HEK293T (cell line): ENCODE measurements at regions not wholly inside any gene's neighbourhood (a gene's known extent, or its start where the extent isn't known, plus 50 kb on each side); places are given as distances from the start of the nearest gene placed in this dataset.

Source experiments
- ARNT ChIP-seq: fragments of 450-650 bp; IDR thresholded peaks from 2 replicates; pipeline ENCODE4 v1.6.1; 2017; ENCODE audit warnings: mild to moderate bottlenecking
- BHLHE40 ChIP-seq: fragments of 450-650 bp; IDR thresholded peaks from 2 replicates; pipeline ENCODE4 v1.6.1; 2016; ENCODE audit warnings: mild to moderate bottlenecking, moderate library complexity, borderline replicate concordance
- CTBP1 ChIP-seq: fragments of 450-650 bp; IDR thresholded peaks from 2 replicates; pipeline ENCODE4 v1.6.1; 2016; ENCODE audit warnings: borderline replicate concordance
- FOXA1 ChIP-seq: fragments of 450-650 bp; IDR thresholded peaks from 2 replicates; pipeline ENCODE4 v1.6.1; 2016; ENCODE audit warnings: mild to moderate bottlenecking
- FOXM1 ChIP-seq: fragments of 450-650 bp; IDR thresholded peaks from 2 replicates; pipeline ENCODE4 v1.6.1; 2017; ENCODE audit warnings: mild to moderate bottlenecking, borderline replicate concordance
- HDGF ChIP-seq: fragments of 450-650 bp; IDR thresholded peaks from 2 replicates; pipeline ENCODE4 v1.6.1; 2017; ENCODE audit warnings: antibody characterized with exemption, borderline replicate concordance
- L3MBTL2 ChIP-seq: fragments of 450-650 bp; conservative IDR thresholded peaks from 2 replicates; pipeline ENCODE4 v1.6.1; 2016; ENCODE audit warnings: mild to moderate bottlenecking
- NFRKB ChIP-seq: fragments of 450-650 bp; IDR thresholded peaks from 2 replicates; pipeline ENCODE4 v1.6.1; 2016; ENCODE audit warnings: mild to moderate bottlenecking, moderate library complexity
- SP1 ChIP-seq: fragments of 450-650 bp; IDR thresholded peaks from 2 replicates; pipeline ENCODE4 v1.6.1; 2017
- SUZ12 ChIP-seq: fragments of 450-650 bp; IDR thresholded peaks from 2 replicates; pipeline ENCODE4 v1.6.1; 2016; ENCODE audit warnings: mild to moderate bottlenecking
- ZNF384 ChIP-seq: fragments of 450-650 bp; IDR thresholded peaks from 2 replicates; pipeline ENCODE4 v1.6.1; 2016
- TF ChIP-seq, protein P1 (sequence below): fragments of 450-650 bp; IDR thresholded peaks from 2 replicates; pipeline ENCODE4 v1.6.1; 2016

DNA sequence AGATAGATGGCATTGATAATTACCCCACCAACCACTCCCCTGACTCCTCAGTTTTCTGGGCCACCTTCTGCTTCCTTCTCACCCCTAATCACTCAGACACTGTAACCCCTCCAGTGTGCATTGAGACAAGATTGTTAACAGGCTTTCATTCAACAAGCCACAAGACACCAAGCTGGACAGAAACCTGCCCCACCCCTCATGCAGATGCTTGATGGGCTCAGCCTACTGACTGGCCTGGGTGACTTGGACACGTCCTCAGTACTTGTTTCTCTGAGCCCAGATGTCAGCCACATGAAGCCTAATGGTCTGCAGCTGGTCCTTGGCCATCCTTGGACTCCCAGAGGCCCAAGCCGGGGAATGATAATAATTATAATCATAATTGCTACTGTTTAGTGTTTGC is 71.4 kb upstream of the SMIM23 start:
- TF ChIP-seq FOXM1 (no peak), NFRKB (no peak), SUZ12 (no peak), L3MBTL2 (no peak), SP1 (no peak), BHLHE40 (no peak), HDGF (no peak), FOXA1 (no peak), ARNT (no peak), CTBP1 (no peak), ZNF384 (no peak)
- TF ChIP-seq, protein P1, sequence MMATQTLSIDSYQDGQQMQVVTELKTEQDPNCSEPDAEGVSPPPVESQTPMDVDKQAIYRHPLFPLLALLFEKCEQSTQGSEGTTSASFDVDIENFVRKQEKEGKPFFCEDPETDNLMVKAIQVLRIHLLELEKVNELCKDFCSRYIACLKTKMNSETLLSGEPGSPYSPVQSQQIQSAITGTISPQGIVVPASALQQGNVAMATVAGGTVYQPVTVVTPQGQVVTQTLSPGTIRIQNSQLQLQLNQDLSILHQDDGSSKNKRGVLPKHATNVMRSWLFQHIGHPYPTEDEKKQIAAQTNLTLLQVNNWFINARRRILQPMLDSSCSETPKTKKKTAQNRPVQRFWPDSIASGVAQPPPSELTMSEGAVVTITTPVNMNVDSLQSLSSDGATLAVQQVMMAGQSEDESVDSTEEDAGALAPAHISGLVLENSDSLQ, result no peak
